AG10803 (cell line): ENCODE measurements at regions not wholly inside any gene's neighbourhood (a gene's known extent, or its start where the extent isn't known, plus 50 kb on each side); places are given as distances from the start of the nearest gene placed in this dataset.
A peak's percentile ranks its signal among the peaks of the same experiment; 100 is the strongest.

Experiments
- DNase-seq: peaks from one replicate; pipeline ENCODE4 v3.0.0; 2010; ENCODE audit warnings: low read depth
- H3K4me3 ChIP-seq: 2 replicates; pipeline ENCODE4 v1.5.1; 2011; ENCODE audit warnings: mild to moderate bottlenecking, low read length, control low read depth
- TF ChIP-seq, protein P1 (sequence below): conservative IDR thresholded peaks from 2 replicates; pipeline ENCODE4 v1.5.1; 2011; ENCODE audit warnings: mild to moderate bottlenecking, low read length, control low read depth, inconsistent platforms

DNA sequence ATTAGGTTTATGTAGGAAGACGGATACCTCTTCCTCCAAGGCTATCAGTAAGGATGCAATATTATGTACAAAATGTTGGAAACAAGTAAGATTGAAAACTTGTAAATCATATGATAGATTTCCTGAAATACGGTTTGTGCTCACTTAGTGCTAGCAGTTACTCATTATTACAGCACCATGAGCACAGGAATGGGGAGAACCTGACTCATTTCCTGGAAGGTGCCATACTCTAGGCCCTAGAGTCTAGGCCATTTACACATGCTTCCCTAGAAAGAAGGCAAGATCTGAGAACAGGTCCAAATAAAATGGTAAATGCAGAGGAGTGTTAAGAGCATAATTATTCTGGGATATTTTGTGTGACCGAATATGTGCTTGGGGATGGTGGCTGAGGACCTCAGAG, 467.7 kb upstream of the CELF4 start:
- DNase-seq: no peak
- TF ChIP-seq, protein P1, sequence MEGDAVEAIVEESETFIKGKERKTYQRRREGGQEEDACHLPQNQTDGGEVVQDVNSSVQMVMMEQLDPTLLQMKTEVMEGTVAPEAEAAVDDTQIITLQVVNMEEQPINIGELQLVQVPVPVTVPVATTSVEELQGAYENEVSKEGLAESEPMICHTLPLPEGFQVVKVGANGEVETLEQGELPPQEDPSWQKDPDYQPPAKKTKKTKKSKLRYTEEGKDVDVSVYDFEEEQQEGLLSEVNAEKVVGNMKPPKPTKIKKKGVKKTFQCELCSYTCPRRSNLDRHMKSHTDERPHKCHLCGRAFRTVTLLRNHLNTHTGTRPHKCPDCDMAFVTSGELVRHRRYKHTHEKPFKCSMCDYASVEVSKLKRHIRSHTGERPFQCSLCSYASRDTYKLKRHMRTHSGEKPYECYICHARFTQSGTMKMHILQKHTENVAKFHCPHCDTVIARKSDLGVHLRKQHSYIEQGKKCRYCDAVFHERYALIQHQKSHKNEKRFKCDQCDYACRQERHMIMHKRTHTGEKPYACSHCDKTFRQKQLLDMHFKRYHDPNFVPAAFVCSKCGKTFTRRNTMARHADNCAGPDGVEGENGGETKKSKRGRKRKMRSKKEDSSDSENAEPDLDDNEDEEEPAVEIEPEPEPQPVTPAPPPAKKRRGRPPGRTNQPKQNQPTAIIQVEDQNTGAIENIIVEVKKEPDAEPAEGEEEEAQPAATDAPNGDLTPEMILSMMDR: no peak
- no peak overlapping the region for H3K4me3 ChIP-seq

DNA sequence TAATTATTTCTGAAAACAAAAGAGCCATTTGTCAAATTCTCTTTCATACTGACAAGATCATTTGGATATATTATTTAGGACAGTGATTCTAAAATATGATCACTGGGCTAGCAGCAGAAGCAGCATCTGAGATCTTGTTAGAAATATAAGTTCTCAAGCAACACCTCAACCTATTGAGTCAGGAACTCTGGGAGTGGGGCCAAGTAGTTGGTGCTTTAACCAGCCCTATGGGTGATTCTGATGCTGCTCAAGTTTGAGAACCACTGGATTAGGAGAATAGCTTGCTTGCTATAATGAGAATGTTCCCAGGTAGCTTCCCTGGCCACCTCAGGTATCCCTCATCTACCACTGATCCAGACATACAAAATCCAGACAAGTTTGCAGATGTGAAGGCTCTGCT, 466.9 kb upstream of the CELF4 start:
- TF ChIP-seq, protein P1: no peak
- DNase-seq: no peak
- H3K4me3 ChIP-seq: no peak overlapping the region

DNA sequence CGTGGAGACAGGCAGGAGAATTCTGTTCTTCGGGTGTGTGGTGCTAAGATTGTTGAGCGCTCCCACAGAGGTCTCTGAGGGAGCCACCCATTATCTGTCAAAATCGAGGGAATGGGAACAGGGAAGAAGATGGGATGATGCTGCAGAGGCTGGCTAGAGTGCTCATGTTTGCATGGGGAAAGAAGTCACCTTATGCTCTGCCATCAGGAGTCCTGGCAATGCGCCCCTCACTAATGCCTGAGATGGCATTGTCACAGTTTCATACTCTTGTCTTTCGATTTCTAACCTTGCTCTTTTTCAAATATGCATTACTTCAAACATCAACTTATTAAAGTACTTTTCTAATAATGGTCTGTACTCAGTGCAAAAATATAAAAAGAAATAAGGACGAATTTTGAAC, 463.3 kb upstream of the CELF4 start:
- no peak overlapping the region for H3K4me3 ChIP-seq
- TF ChIP-seq, protein P1: no peak
- DNase-seq: no peak

DNA sequence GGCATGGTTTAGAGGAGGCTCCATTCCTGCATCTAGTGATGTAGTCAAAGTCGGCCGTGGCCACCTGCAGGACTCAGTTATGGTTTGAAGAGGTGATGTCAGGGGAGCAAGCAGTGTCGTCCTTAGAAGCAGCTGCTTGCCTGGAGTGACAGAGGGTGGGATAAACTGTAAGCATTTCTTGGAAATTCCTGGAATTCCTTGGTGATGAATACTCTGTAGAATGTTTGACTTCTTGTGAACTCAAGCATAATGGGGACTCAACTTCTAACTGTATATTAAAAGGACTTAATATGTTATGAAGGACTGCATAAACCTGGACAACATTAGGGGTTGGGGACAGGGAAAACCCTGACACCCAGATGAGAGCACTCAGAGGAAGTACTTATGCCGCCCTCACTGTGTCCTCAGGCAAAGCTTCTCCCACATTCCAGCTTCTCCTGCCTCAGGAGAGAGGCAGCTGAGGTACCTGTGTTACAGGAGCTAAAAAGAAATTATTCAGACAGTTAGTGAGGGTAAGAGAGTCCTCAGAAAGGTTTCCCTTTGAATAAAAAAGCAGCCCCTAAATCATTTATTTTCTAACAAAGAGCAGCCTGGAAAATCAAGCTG, 459.9 kb upstream of the CELF4 start:
- peak; percentile 1 for DNase-seq
- TF ChIP-seq, protein P1: no peak
- H3K4me3 ChIP-seq: no peak overlapping the region

DNA sequence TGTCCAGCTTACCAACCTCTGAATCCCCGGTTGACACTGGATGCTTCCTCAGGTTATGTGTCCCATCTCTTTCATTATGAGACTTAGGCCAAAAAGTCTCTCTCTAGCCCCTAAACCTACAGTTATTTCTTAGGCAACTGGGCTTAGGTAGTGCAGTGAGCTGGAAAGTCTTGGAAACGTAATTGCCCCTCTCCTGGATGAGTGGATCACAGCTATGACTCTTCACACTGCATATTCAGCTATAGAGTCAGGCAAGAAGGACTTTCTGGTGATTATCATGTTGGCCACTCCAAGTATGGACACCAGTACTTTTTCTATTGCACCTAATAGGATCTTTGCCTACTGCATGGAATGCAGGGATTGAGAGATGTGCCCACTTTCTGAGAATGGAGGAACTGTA, 458.3 kb upstream of the CELF4 start:
- DNase-seq: no peak
- H3K4me3 ChIP-seq: no peak overlapping the region
- TF ChIP-seq, protein P1: no peak

DNA sequence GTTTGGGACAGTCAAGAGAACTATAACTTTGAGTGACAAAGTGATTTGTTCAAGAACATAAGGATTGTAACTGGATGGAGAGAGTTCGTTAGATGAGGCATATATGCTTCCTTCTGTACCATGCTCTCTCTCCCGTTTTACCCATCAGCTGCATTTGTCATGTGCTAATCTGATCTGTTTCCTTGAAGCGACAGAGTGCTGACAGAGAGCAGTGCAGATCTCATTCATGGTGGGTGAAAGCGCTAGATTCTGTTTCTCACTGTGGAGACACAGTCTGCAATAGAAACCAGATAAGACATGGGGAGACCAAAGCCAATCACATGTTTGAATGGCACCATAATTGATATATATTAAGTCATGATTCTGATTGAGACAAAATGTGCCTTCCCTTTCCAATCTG, 456.6 kb upstream of the CELF4 start:
- no peak overlapping the region for H3K4me3 ChIP-seq
- TF ChIP-seq, protein P1: no peak
- no peak for DNase-seq

DNA sequence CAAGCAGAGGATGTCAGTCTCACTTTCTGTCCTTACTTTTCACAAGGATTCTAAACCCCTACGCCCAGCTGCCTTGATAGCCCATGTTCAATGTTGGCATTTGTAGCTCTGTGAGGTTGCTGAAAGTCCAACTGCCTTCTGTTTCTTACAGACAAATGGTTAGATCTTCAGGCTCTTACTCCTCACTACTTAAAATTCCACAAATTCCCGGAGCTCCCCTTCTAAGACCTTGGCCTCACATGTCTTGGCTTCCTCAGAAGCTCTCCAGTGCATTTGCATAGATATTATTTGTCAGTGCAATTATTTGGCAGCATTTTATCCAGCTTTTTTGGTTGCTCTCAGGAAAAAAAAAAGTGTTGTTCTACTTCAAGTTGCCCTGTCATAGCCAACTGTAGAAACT, 453.7 kb upstream of the CELF4 start:
- TF ChIP-seq, protein P1: no peak
- no peak overlapping the region for H3K4me3 ChIP-seq
- DNase-seq: no peak
